MG63 (cell line): ENCODE measurements at regions not wholly inside any gene's neighbourhood (a gene's known extent, or its start where the extent isn't known, plus 50 kb on each side); places are given as distances from the start of the nearest gene placed in this dataset.
"Not testable (repeated sequence)": the region's sequence is repeated elsewhere in the genome, so short reads cannot be mapped to it uniquely, and the experiment has no call there.

Source experiments
- DNase-seq: peaks from one replicate; pipeline ENCODE4 v3.0.0-alpha.2; 2020
- H3K27me3 ChIP-seq: fragments of 250-450 bp; sonication (Bioruptor Pico); 2 replicates; pipeline ENCODE4 v1.5.1; 2020; ENCODE audit warnings: mild to moderate bottlenecking, moderate library complexity
- H3K36me3 ChIP-seq: fragments of 250-450 bp; sonication (Bioruptor Pico); 2 replicates; pipeline ENCODE4 v1.5.1; 2020; ENCODE audit warnings: mild to moderate bottlenecking, moderate library complexity
- H3K4me3 ChIP-seq: fragments of 250-450 bp; sonication (Bioruptor Pico); 2 replicates; pipeline ENCODE4 v1.5.1; 2020; ENCODE audit warnings: mild to moderate bottlenecking, moderate library complexity
- H3K9me3 ChIP-seq: fragments of 250-450 bp; sonication (Bioruptor Pico); 2 replicates; pipeline ENCODE4 v1.5.1; 2020; ENCODE audit warnings: mild to moderate bottlenecking, moderate library complexity

GRCh38 chr4:124943938-124944337 lies 231.4 kb upstream of the ANKRD50 start:
- Histone ChIP-seq H3K9me3 (no peaks in the 10 kb centered on the region), H3K27me3 (no peaks in the 10 kb centered on the region), H3K4me3 (no peak overlapping the region), H3K36me3 (no peaks in the 10 kb centered on the region)
- DNase-seq, result no peak

- no peak for DNase-seq
- Histone ChIP-seq H3K4me3 (no peak overlapping the region), H3K36me3 (no peaks in the 10 kb centered on the region), H3K9me3 (no peaks in the 10 kb centered on the region), H3K27me3 (no peaks in the 10 kb centered on the region)
Measured at GRCh38 chr4:124943145-124943889, 230.8 kb upstream of the ANKRD50 start.

GRCh38 chr4:124941267-124941666 lies 228.7 kb upstream of the ANKRD50 start:
- DNase-seq, result no peak
- H3K9me3 ChIP-seq, result no peaks in the 10 kb centered on the region
- no peaks in the 10 kb centered on the region for H3K36me3 ChIP-seq

GRCh38 chr4:124940387-124940786 lies 227.9 kb upstream of the ANKRD50 start:
- H3K27me3 ChIP-seq, result no peaks in the 10 kb centered on the region
- no peak overlapping the region for H3K4me3 ChIP-seq

More at GRCh38 chr4:124941267-124941666, 228.7 kb upstream of the ANKRD50 start:
- Histone ChIP-seq H3K4me3 (no peak overlapping the region), H3K27me3 (no peaks in the 10 kb centered on the region)

GRCh38 chr4:124939908-124940307 lies 227.4 kb upstream of the ANKRD50 start:
- Histone ChIP-seq H3K4me3 (no peak overlapping the region), H3K9me3 (no peaks in the 10 kb centered on the region), H3K36me3 (no peaks in the 10 kb centered on the region), H3K27me3 (no peaks in the 10 kb centered on the region)
- DNase-seq, result no peak

More at GRCh38 chr4:124940387-124940786, 227.9 kb upstream of the ANKRD50 start:
- no peaks in the 10 kb centered on the region for H3K9me3 ChIP-seq
- DNase-seq, result no peak
- no peaks in the 10 kb centered on the region for H3K36me3 ChIP-seq

- Histone ChIP-seq H3K27me3 (no peaks in the 10 kb centered on the region), H3K4me3 (no peak overlapping the region), H3K36me3 (no peaks in the 10 kb centered on the region), H3K9me3 (no peaks in the 10 kb centered on the region)
- DNase-seq, result no peak
Measured at GRCh38 chr4:124938836-124939235, 226.3 kb upstream of the ANKRD50 start.

- Histone ChIP-seq H3K36me3 (no peaks in the 10 kb centered on the region), H3K9me3 (no peaks in the 10 kb centered on the region), H3K27me3 (no peaks in the 10 kb centered on the region), H3K4me3 (no peak overlapping the region)
- no peak for DNase-seq
Measured at GRCh38 chr4:124937993-124938392, 225.5 kb upstream of the ANKRD50 start.

- peak; percentile 92 for DNase-seq
- Histone ChIP-seq H3K9me3 (no peaks in the 10 kb centered on the region), H3K27me3 (no peaks in the 10 kb centered on the region)
Measured at GRCh38 chr4:124936427-124936826, 223.9 kb upstream of the ANKRD50 start.

GRCh38 chr4:124934916-124935315 lies 222.4 kb upstream of the ANKRD50 start:
- no peaks in the 10 kb centered on the region for H3K36me3 ChIP-seq
- H3K27me3 ChIP-seq, result no peaks in the 10 kb centered on the region
- H3K9me3 ChIP-seq, result no peaks in the 10 kb centered on the region
- DNase-seq, result no peak
- no peak overlapping the region for H3K4me3 ChIP-seq

More at GRCh38 chr4:124936427-124936826, 223.9 kb upstream of the ANKRD50 start:
- Histone ChIP-seq H3K36me3 (no peaks in the 10 kb centered on the region), H3K4me3 (no peak overlapping the region)

- H3K36me3 ChIP-seq, result no peaks in the 10 kb centered on the region
- no peak overlapping the region for H3K4me3 ChIP-seq
- DNase-seq, result no peak
- no peaks in the 10 kb centered on the region for H3K9me3 ChIP-seq
- H3K27me3 ChIP-seq, result no peaks in the 10 kb centered on the region
Measured at GRCh38 chr4:124933521-124933920, 221.0 kb upstream of the ANKRD50 start.

GRCh38 chr4:124932447-124932846 lies 219.9 kb upstream of the ANKRD50 start:
- Histone ChIP-seq H3K4me3 (no peak overlapping the region), H3K27me3 (no peaks in the 10 kb centered on the region), H3K9me3 (no peaks in the 10 kb centered on the region), H3K36me3 (no peaks in the 10 kb centered on the region)
- DNase-seq, result no peak

- Histone ChIP-seq H3K27me3 (no peaks in the 10 kb centered on the region), H3K36me3 (no peaks in the 10 kb centered on the region), H3K9me3 (no peaks in the 10 kb centered on the region), H3K4me3 (no peak overlapping the region)
- no peak for DNase-seq
Measured at GRCh38 chr4:124931050-124931449, 218.5 kb upstream of the ANKRD50 start.

- H3K4me3 ChIP-seq, H3K27me3 ChIP-seq, DNase-seq, H3K9me3 ChIP-seq, H3K36me3 ChIP-seq: not testable (repeated sequence)
Measured at GRCh38 chr4:124922748-124923147, 210.2 kb upstream of the ANKRD50 start.

- Histone ChIP-seq H3K9me3 (no peaks in the 10 kb centered on the region), H3K36me3 (no peaks in the 10 kb centered on the region), H3K4me3 (no peak overlapping the region), H3K27me3 (no peaks in the 10 kb centered on the region)
- DNase-seq, result no peak
Measured at GRCh38 chr4:124918559-124919122, 206.1 kb upstream of the ANKRD50 start.

GRCh38 chr4:124915073-124915472 lies 202.5 kb upstream of the ANKRD50 start:
- Histone ChIP-seq H3K27me3 (no peaks in the 10 kb centered on the region), H3K9me3 (no peaks in the 10 kb centered on the region), H3K36me3 (no peaks in the 10 kb centered on the region), H3K4me3 (no peak overlapping the region)
- DNase-seq, result no peak

- Histone ChIP-seq H3K36me3 (no peaks in the 10 kb centered on the region), H3K4me3 (no peak overlapping the region), H3K27me3 (no peaks in the 10 kb centered on the region), H3K9me3 (no peaks in the 10 kb centered on the region)
- no peak for DNase-seq
Measured at GRCh38 chr4:124913237-124913636, 200.7 kb upstream of the ANKRD50 start.

- DNase-seq, result no peak
- Histone ChIP-seq H3K4me3 (no peak overlapping the region), H3K9me3 (no peaks in the 10 kb centered on the region), H3K36me3 (no peaks in the 10 kb centered on the region), H3K27me3 (no peaks in the 10 kb centered on the region)
Measured at GRCh38 chr4:124910327-124910726, 197.8 kb upstream of the ANKRD50 start.

- no peaks in the 10 kb centered on the region for H3K27me3 ChIP-seq
- no peaks in the 10 kb centered on the region for H3K9me3 ChIP-seq
- H3K36me3 ChIP-seq, result no peaks in the 10 kb centered on the region
- H3K4me3 ChIP-seq, result no peak overlapping the region
- DNase-seq, result peak; percentile 34
Measured at GRCh38 chr4:124907881-124908280, 195.3 kb upstream of the ANKRD50 start.
